A172 (cell line): ENCODE measurements at regions not wholly inside any gene's neighbourhood (a gene's known extent, or its start where the extent isn't known, plus 50 kb on each side); places are given as distances from the start of the nearest gene placed in this dataset.
A peak's percentile ranks its signal among the peaks of the same experiment; 100 is the strongest.
"Not testable (repeated sequence)": the region's sequence is repeated elsewhere in the genome, so short reads cannot be mapped to it uniquely, and the experiment has no call there.

Experiments
- DNase-seq: peaks from one replicate; pipeline ENCODE4 v3.0.0-alpha.2; 2015; ENCODE audit warnings: low spot score

DNA sequence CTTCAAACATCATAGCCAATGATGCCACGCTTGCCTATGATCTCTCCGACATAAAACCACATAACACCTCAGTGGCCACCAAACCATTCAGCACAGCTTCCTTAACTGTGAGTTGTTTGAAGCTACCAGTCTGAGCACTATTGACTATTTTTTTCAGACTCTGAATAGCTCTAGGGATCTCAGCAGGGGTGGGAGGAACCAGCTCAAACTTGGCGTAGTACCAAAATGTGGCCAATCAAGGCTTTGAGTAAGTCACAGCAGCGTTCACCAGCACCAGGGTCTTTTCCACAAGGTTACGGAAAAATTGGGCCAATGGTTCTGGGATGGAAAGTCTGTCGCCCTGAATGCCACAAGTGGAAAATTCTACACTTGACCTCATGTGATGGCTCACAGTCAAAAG lies 70.6 kb downstream of the SMPDL3A start:
- DNase-seq: no peak

- no peak for DNase-seq
These were observed 72.5 kb downstream of the SMPDL3A start for GRCh38 chr6:122861594-122861993.

- DNase-seq: no peak
These were observed 79.1 kb downstream of the SMPDL3A start for GRCh38 chr6:122868137-122868536.

DNA sequence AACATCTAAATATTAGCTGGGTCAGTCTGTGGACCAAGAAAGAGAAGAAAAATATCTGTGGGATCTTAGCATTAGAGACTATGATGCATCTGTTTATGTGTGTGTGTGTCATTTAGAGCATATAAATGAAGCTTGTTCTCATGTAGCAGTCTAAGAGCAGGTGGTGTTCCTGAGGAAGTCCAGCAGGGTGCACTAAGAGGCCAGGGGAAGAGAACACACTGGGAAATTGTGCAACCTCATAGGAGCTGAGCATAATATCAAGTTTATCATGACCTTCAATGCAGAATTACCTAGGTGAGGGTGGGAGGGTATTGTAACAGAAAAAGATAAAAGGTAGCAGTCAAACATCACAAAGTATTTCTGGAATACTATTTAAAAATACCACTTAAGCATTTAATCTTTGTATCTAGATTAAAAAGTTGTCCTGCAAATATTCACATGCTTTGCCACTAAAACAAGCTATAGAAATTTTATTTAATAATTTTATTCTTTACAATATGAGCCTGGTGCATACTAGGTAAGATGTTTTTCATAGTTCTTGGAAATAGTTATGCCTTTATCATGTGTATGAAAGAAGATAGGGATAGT lies 80.5 kb downstream of the SMPDL3A start:
- DNase-seq: peak; percentile 45

DNA sequence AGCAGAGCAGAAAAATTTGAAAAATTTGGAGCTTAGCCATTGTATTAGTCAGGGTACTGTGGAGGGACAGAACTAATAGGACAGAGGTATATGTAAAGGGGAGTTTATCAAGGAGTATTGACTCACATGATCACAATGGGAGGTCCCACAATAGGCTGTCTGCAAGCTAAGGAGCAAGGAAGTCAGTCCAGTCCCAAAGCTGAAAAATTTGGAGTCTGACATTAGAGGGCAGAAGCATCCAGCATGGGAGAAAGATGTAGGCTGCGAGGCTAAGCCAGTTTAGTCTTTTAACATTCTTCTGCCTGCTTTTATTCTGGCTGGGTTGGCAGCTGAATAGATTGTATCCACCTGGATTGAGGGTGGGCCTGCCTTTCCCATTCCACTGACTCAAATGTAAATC lies 82.0 kb downstream of the SMPDL3A start:
- DNase-seq: no peak

- DNase-seq: no peak
These were observed 83.3 kb downstream of the SMPDL3A start for GRCh38 chr6:122872311-122872710.

DNA sequence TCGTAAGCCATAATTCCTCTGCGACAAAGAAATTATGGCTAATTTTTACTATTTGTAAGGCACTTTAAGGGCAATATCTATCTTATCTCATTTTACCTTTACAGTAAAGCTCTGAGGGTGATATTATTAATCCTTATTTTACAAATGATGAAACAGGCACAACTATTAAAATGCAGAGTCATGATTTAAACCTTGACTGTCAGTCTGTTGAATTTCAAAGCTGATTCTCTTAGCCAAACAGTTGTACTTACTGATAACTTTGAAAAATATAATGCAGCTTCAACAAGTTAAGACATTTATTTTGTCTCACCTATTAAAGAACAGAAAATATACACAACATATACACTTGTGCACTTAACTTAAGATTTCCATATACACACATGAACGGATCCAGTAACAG lies 88.2 kb downstream of the SMPDL3A start:
- no peak for DNase-seq

GRCh38 chr6:122878796-122879195 lies 89.7 kb downstream of the SMPDL3A start:
- no peak for DNase-seq

GRCh38 chr6:122886481-122886880 lies 97.4 kb downstream of the SMPDL3A start:
- DNase-seq: no peak

- DNase-seq: no peak
These were observed 98.9 kb downstream of the SMPDL3A start for GRCh38 chr6:122887941-122888340.

DNA sequence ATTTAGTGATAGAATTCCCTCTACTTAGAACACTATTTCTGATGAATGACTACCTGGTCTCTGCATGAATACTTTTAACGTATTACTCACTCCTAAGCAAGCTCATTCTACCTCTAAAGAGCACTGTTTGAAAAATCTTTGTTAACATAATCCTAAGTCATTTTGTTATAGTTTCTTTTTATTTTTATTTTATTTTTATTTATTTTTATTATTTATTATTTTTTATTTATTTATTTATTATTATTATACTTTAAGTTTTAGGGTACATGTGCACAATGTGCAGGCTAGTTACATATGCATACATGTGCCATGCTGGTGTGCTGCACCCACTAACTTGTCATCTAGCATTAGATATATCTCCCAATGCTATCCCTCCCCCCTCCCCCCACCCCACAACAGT lies 99.6 kb downstream of the SMPDL3A start:
- not testable (repeated sequence) for DNase-seq

- DNase-seq: no peak
These were observed 101.2 kb downstream of the SMPDL3A start for GRCh38 chr6:122890250-122890649.

DNA sequence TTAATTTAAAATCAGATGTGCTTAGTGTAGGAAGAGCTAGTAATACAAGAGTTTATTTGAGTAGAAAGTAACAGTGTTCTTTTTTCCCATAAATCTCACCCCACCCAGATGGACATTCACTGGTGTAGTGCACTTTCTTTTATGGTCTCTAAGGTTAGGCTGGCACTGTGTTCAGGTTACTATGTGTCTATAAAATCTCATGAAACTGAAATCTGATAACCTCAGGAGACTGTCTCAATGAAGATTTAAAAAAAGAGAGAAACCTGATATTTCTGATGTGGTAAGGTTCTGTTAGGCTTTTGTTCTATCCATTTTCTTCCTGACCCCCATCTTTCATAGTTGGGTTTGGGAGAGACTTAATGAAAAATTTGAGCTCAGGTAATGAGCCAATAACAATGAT lies 101.2 kb upstream of the CLVS2 start:
- DNase-seq: no peak

GRCh38 chr6:122902326-122902725 lies 93.7 kb upstream of the CLVS2 start:
- DNase-seq: no peak

DNA sequence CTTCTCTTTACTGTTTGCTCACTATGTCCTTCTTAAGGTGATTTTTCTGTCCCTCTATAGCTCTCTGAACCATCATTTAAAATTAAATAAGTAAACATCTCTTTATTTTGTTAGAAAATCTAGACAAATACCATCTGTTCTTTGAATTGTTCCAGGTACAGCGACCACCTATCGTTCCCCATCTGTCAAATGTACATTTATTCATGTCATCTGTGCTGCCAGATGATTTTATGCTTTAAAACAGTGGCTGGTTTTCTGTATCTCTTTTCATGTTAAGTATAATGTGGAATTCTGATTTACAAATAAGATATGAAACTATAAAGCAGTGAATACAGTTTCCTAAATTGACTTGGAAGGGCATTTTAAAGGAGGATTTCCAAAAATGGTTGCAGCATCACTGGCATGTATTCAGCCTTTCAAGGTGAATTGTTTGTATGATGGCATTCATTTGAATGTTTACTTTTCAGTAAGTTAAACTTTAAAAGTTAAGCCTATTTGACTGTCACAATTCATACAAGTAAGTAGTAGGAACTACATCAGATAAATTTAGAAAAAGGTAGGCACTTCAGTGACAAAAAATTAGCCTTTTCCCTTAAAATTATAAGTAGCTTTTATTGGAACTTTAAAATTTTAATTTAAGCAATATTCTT lies 92.6 kb upstream of the CLVS2 start:
- no peak for DNase-seq

- no peak for DNase-seq
These were observed 91.9 kb upstream of the CLVS2 start for GRCh38 chr6:122904166-122904565.

GRCh38 chr6:122913558-122913957 lies 82.5 kb upstream of the CLVS2 start:
- no peak for DNase-seq

GRCh38 chr6:122918714-122919113 lies 77.3 kb upstream of the CLVS2 start:
- no peak for DNase-seq

DNA sequence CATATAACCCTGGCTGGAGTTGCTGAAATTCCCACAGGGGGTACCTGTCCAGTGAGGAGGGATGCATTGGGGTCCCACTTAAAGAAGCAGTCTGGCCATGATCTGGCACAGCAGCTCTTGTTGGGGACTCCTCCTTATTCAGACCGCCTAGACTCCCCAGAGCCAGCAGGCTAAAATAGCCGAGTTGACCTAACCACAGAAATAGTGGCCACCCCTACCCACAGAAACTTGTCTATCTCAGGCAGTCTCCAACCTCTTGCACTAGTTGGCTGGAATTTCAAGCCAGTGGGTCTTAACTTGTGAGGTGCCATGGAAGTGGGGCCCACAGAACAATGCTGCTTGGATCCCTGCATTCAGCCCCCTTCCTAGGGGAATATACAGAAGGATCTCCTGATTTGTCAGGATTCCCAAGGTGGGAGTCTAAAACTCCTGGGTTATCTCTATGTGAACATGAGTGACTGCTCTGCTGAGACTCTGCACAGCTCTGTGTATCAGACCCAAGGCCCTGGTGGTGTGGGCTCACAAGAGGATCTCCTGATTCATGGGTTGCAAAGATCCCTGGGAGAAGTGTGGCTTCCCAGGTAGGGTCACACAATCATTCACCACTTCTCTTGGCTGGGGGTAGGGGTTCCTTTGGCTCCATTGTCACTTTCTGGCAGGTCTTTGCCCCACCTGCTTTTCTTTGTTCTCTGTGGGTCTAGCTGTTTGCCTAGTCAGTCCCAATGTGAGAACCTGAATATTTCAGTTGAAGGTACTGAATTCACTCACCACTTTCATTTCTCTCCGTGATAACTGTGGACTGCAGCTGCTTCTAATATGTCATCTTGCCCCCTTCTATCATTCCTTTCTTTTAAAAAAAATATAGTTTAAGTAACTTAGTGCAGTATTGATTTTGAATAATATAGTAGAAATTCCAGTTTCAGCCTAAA lies 65.5 kb upstream of the CLVS2 start:
- no peak for DNase-seq

GRCh38 chr6:122931916-122932315 lies 64.1 kb upstream of the CLVS2 start:
- no peak for DNase-seq

DNA sequence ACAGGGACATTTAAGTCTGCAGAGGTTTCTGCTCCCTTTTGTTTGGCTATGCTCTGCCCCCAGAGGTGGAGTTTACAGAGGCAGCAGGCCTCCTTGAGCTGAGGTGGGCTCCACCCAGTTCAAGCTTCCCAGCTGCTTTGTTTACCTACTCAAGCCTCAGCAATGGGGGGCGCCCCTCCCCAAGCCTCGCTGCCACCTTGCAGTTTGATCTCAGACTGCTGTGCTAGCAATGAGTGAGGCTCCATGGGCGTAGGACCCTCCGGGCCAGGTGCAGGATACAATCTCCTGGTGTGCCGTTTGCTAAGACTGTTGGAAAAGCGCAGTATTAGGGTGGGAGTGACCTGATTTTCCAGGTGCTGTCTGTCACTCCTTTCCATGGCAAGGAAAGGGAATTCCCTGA lies 51.1 kb upstream of the CLVS2 start:
- not testable (repeated sequence) for DNase-seq
